ENCODE measurements at regions not wholly inside any gene's neighbourhood (a gene's known extent, or its start where the extent isn't known, plus 50 kb on each side); places are given as distances from the start of the nearest gene placed in this dataset.

GRCh38 chr1:38778051-38778450 lies 81.5 kb downstream of the RRAGC start:
- Histone ChIP-seq H3K4me3 (ENCODE audit: low read depth, low read length, poor library complexity, severe bottlenecking) (no peak overlapping the region), H3K4me2 (ENCODE audit: low read length) (no peak overlapping the region), H3K4me1 (ENCODE audit: insufficient read depth, low read length, severe bottlenecking) (no peaks in the 10 kb centered on the region), H3K9me2 (ENCODE audit: low read depth, low read length) (no peaks in the 10 kb centered on the region), H3K27me3 (ENCODE audit: insufficient read depth, low read length) (peaks cover 4% of the 10 kb centered on the region; the same call in 1 of the 2 replicates), H4K20me1 (ENCODE audit: insufficient read depth, low read length) (no peaks in the 10 kb centered on the region), H3K9me3 (ENCODE audit: low read length) (no peaks in the 10 kb centered on the region), H3K79me2 (ENCODE audit: insufficient read depth, low read length) (no peaks in the 10 kb centered on the region), H2AFZ (ENCODE audit: low read length) (no peak overlapping the region), H3K27ac (ENCODE audit: low read depth, low read length, poor library complexity, severe bottlenecking) (no peak overlapping the region), H3K36me3 (ENCODE audit: insufficient read depth, low read length) (no peaks in the 10 kb centered on the region), H3K9ac (ENCODE audit: low read length) (no peak overlapping the region), H3F3A (ENCODE audit: insufficient read depth, low read length) (no peaks in the 10 kb centered on the region)
- no peak for TF ChIP-seq CTCF (IDR thresholded peaks at IDR 0.05; ENCODE audit: low read length)
- TF ChIP-seq EZH2 (IDR thresholded peaks at IDR 0.05; ENCODE audit: borderline replicate concordance, low read length), result no peak

GRCh38 chr1:38777464-38777957 lies 82.1 kb downstream of the RRAGC start:
- H3K27ac ChIP-seq (ENCODE audit: low read depth, low read length, poor library complexity, severe bottlenecking), result no peak overlapping the region
- no peaks in the 10 kb centered on the region for H3F3A ChIP-seq (ENCODE audit: insufficient read depth, low read length)
- no peak overlapping the region for H2AFZ ChIP-seq (ENCODE audit: low read length)
- no peak overlapping the region for H3K9ac ChIP-seq (ENCODE audit: low read length)
- H3K36me3 ChIP-seq (ENCODE audit: insufficient read depth, low read length), result no peaks in the 10 kb centered on the region
- H3K27me3 ChIP-seq (ENCODE audit: insufficient read depth, low read length), result peaks cover 4% of the 10 kb centered on the region; the same call in 1 of the 2 replicates
- TF ChIP-seq CTCF (IDR thresholded peaks at IDR 0.05; ENCODE audit: low read length) (no peak), EZH2 (IDR thresholded peaks at IDR 0.05; ENCODE audit: borderline replicate concordance, low read length) (no peak)
- H4K20me1 ChIP-seq (ENCODE audit: insufficient read depth, low read length), result no peaks in the 10 kb centered on the region
- no peak overlapping the region for H3K4me2 ChIP-seq (ENCODE audit: low read length)
- no peaks in the 10 kb centered on the region for H3K4me1 ChIP-seq (ENCODE audit: insufficient read depth, low read length, severe bottlenecking)
- H3K79me2 ChIP-seq (ENCODE audit: insufficient read depth, low read length), result no peaks in the 10 kb centered on the region
- no peaks in the 10 kb centered on the region for H3K9me2 ChIP-seq (ENCODE audit: low read depth, low read length)
- no peaks in the 10 kb centered on the region for H3K9me3 ChIP-seq (ENCODE audit: low read length)
- no peak overlapping the region for H3K4me3 ChIP-seq (ENCODE audit: low read depth, low read length, poor library complexity, severe bottlenecking)

GRCh38 chr1:38776466-38777065 lies 83.0 kb downstream of the RRAGC start:
- Histone ChIP-seq H3K27ac (ENCODE audit: low read depth, low read length, poor library complexity, severe bottlenecking) (no peak overlapping the region), H3F3A (ENCODE audit: insufficient read depth, low read length) (no peaks in the 10 kb centered on the region), H3K79me2 (ENCODE audit: insufficient read depth, low read length) (no peaks in the 10 kb centered on the region), H4K20me1 (ENCODE audit: insufficient read depth, low read length) (no peaks in the 10 kb centered on the region), H3K27me3 (ENCODE audit: insufficient read depth, low read length) (peaks cover 4% of the 10 kb centered on the region; the same call in 1 of the 2 replicates), H3K4me3 (ENCODE audit: low read depth, low read length, poor library complexity, severe bottlenecking) (no peak overlapping the region), H3K9me2 (ENCODE audit: low read depth, low read length) (no peaks in the 10 kb centered on the region), H3K4me1 (ENCODE audit: insufficient read depth, low read length, severe bottlenecking) (no peaks in the 10 kb centered on the region), H3K36me3 (ENCODE audit: insufficient read depth, low read length) (no peaks in the 10 kb centered on the region), H3K4me2 (ENCODE audit: low read length) (no peak overlapping the region), H3K9me3 (ENCODE audit: low read length) (no peaks in the 10 kb centered on the region), H2AFZ (ENCODE audit: low read length) (no peak overlapping the region), H3K9ac (ENCODE audit: low read length) (no peak overlapping the region)
- TF ChIP-seq EZH2 (IDR thresholded peaks at IDR 0.05; ENCODE audit: borderline replicate concordance, low read length) (no peak), CTCF (IDR thresholded peaks at IDR 0.05; ENCODE audit: low read length) (no peak)

Data from OCI-LY1 (cell line).